GM19455 (cell line): ENCODE measurements at regions not wholly inside any gene's neighbourhood (a gene's known extent, or its start where the extent isn't known, plus 50 kb on each side); places are given as distances from the start of the nearest gene placed in this dataset.
"Not testable (repeated sequence)": the region's sequence is repeated elsewhere in the genome, so short reads cannot be mapped to it uniquely, and the experiment has no call there.

ENCODE experiments used
- ATAC-seq: cut with Tn5 transposase; IDR thresholded peaks from one replicate; pipeline ENCODE4 v1.9.1; 2021; ENCODE audit not compliant: unreplicated experiment

DNA sequence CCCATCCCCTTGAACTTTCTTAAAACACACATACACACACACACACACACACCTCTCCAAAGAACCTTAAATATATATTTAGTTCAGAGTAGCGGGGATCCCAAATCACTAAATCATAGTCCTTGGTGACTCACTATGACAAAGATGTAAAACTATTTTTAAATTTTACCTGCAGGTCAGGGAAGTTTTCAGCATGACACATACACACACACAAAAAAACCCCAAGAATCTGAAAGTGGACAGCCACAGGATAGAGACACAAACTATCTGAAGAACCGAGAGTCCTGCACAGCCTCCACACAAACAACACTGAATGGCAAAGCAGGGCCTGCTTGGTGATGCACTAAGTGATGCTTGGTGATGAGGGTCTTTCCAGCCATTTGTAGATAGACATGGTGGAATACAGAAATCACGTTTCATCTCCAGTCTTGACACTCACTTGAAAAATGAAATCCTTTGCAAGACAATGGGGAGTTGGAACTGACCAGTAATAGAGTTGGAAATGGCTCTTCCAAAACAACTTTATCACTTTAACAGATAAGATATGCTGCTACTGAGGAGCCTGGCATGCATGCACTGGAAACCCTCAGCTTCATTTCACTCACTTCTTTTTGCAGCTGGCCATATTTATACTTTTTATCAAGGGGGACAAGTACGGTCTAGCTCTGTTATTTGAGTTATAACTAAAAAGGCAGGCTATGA, 307.3 kb downstream of the RAPGEF2 start:
- no peak for ATAC-seq

DNA sequence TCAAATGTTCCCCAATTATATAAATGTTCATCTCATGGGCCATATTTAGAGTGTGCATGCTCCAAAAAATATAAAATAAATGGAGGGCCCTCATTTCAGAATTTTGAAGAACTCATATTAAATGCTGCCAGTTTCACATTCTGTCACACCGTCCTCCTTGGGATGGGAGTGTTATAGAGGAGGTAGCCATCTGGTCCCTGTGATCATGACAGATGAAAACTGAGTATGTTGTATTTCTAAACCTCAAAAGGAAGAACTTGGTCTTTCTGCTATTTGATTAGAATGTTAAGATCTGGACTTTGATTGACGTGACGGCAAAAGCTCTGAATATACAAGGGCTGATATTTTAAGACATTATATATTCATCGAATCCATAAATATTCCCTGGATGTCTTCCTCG, 308.0 kb downstream of the RAPGEF2 start:
- no peak for ATAC-seq

DNA sequence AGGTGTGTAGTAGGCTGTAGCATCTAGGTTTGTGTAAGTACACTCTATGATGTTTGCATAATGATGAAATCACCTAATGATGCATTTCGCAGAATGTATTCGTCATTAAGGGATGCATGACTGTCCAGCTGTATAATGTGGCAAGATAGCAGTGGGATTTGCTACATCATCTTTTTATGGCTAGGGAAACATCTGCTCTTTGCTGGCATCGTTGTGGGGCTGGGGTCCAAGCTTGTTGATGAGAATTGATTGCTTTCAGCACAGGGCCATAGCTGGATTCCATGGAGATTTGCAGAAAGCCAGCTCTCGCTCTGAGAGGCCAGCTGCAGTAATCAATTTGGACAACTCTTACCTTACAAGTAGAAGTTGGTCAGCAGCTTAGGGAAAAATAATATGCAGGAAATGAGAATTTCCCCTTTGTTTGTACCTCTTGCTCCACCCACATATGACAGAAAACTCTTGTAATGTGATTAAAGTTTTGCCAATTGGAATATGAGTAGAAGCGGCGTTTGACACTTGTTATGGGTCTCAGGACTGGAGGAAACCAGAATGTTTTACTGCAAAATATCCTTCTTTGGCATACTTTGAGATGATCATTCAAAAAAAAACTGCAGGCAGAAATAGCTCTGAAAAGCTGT, 310.5 kb downstream of the RAPGEF2 start:
- ATAC-seq: no peak

DNA sequence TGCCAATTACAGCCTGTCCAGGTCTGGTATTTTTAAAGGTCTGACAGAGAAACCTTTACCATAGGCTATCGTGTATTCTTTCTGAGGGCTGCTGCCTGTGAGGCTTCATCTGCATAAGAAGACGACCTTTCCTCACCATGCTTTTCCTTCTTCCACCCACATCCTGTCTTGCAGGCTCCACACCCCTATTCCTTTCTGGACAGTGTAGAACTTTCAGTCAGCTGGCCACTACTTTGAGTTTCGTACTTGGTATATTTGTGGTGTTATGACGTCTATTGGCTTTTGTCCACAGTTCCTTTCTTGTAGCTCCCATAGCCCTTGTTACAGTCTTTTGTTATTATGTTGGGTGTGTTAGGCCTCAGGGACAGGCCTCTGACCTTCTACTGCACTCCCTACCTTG, 311.4 kb downstream of the RAPGEF2 start:
- no peak for ATAC-seq

DNA sequence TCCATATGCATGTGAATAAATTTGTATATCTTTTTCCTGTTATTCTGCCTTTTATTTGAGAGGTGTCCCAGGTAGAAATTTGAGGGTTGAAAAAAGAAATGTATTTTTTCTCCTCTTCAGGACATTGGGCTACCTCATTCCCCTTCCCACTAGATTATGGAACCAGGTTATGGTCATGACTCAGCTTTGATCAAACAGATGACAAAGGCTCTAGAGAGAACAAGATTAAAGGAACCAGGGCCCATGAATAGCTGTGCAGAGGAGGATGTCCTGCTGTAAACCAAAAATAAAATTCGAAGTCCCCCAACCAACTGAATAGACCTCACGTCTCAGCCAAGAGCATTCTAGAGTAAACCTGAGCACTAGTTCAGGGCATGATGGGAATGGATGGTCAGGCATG, 313.2 kb downstream of the RAPGEF2 start:
- no peak for ATAC-seq

DNA sequence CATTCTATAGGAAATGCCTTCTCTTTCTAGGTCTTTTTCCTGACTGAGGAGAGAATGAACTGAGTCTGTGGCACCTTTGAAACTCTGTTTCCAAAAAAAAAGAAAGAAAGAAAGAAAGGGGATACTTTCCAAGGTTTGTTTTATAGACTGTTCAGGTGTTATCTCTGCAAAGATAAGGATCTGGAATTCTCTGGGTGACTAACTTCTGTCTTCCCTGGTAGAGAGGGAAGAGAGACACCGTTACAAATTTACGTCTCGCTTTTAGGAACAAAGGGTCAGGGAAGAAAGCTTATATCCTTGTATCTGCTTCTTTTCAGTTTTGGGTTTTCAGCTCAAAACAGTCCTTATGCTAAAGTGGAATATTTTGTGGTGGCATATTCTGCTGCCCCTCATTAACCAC, 314.1 kb downstream of the RAPGEF2 start:
- no peak for ATAC-seq

DNA sequence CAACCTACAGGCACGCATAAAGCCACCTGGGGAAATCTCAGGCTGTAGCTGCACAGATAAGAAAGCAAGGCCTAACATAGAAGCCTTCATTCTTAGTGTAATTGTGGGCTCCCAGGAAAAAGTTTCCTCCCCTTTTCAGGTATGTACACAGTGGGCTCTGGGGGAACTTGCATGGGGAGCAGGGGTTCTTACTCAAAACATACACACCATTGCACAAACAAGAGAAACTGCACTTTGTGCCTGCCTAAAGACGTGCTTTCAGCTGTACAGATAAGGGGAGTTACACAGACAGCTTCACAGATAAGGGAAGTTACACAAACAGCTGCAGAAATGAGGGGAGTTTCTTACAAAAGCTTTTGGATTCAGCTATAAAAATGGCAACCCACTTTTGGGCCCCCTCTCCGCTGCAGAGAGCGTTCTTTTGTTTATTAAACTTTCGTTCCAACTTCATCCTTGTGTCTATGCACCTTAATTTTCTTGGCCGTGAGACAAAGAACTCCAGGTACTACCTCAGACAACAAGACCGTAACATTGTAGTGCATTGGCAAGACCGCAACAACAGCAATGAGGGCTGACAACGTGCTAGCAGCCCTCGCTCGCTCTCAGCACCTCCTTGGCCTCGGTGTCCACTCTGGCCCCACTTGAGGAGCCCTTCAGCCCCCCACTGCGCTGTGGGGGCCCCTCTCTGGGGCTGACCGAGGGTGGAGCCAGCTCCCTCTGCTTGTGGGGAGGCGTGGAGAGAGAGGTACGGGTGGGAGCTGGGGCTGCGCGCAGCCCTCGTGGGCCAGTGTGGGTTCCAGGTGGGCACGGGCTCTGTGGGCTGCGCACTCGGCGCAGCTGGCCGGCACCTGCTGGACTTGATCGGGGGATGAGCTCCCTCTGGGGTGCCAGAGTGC, 317.5 kb downstream of the RAPGEF2 start:
- ATAC-seq: no peak

DNA sequence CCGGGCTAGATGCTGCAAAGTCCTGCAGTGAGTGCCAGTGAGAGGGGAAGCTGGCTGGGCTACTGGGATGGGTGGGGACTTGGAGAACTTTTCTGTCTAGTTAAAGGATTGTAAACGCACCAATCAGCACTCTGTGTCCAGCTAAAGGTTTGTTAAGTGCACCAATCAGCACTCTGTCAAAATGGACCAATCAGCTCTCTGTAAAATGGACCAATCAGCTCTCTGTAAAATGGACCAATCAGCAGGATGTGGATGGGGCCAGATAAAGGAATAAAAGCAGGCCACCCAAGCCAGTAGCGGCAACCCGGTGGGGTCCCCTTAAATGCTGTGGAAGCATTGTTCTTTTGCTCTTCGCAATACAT, 318.2 kb downstream of the RAPGEF2 start:
- not testable (repeated sequence) for ATAC-seq

DNA sequence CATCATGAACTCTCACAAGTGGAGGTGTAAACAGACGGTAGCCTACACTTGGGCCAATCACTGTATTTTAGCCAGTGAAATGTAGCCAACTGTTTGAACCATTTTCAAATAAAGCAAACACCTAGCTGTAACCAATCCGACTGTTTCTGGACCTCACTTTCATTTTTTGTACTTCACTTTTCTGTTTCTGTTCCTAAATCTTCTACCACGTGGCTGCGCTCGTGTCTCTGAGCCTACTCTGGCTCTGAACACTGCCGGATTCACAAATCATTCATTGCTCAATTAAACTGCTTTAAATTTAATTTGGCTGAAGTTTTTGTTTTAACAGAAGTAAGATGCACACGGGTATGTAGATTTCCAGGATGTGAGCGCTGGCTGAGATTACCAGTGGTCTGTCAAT, 319.1 kb downstream of the RAPGEF2 start:
- ATAC-seq: no peak

DNA sequence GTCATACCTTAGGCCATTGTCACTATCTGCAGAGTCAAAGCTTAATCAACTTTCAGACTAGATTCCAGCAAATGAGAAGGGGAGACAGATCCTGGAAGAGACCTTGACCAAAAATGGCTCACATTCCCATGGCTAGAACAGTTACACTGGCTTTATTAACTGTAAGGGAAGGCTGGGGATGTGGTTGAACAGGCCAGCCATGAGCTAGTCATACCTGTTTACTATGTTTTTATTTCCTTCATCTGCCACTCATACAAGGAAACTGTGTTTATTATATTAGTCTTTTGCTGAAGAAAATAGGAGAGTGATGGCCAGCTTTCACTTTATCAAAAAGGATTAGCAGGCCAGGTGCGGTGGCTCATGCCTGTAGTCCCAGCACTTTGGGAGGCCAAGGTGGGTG, 319.7 kb downstream of the RAPGEF2 start:
- ATAC-seq: no peak

DNA sequence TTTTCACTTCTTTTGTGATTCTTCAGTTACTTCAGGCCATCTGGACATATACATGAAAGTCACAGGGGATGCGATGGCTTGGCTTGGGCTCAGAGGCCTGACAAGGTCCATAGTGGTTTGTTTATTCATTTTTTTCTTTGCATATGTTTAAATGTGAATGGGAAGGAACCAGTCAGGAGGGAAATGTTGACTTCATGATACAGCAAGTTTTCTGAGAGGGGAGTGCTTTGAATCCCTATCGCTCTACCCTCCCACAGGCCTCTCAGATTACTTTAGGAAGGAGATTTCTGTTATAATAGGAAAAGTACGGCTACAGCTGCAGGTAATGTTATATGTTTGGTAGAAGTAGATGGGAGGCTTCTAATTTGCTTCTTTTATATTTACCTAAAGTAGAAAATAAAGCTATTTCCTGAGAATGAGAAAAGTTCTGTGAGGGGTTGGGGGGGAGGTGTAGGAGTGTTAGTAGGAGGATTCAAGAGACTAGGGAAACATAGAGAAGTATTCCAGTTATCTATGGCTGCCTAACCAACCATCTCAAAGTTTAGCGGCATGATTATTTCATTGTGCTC, 322.9 kb downstream of the RAPGEF2 start:
- ATAC-seq: no peak

DNA sequence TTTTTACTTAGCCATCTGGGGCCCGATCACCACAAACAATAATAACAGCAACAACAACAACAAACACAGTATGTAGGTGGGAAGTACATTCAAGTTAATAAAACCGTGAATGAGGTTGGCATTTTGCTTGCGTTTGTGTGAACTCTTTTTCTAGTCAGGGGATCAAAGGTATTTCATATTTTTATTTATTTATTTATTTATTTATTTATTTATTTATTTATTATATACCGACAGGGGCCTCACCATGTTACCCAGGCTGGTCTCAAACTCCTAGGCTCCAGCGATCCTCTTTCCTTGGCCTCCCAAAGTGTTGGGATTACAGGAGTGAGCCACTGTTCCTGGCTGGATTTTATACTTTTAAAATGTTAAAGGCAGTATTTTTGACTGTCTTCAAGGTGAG, 325.4 kb downstream of the RAPGEF2 start:
- no peak for ATAC-seq

DNA sequence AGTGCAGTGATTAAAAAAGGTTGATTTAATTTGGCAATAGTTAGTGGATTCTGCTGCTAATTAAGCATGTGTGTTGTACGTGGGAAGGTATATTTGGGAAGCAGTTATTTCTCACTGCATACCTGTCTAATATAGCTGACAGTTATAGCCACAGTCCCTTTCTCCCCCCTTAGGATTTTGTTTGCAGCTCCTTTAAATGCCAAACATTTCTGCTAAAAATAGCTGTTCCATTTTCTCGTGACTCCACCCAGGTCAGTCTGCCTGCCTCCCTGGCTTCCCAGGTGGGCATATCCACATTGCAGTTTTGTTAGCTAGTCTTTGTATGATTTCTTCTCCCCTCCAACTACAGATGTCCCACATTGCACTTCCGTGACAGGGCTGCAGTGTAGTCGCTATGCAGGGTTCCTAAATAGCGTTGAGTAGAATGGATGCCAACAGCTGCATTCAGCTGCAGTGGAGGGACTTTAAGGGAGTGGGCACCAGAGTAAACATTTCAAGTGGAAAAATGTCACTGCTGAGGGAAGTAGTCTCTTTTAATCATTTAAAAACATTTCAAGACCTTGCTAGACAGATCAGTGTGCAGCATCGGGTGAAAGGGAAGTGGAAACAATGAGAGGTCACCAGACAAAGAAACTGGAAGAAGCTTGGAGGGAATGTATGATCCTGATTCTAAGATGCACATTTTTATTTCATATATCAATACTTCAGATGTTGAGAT, 326.3 kb downstream of the RAPGEF2 start:
- no peak for ATAC-seq

DNA sequence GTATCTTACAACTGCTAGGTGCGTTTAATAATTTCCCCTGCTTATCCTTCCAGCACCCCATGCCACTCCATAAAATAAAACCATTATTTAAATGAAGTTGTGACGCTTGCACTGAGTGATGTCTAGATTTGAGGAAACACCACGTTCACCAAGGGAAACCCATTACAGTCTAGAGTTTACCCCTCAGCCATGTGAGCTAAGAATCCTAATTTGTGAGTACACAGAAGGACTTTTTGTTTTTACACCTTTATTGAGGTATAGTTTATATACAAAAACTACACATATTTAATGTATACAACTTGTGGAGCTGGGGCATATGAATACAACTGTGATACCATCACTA, 326.8 kb downstream of the RAPGEF2 start:
- no peak for ATAC-seq

DNA sequence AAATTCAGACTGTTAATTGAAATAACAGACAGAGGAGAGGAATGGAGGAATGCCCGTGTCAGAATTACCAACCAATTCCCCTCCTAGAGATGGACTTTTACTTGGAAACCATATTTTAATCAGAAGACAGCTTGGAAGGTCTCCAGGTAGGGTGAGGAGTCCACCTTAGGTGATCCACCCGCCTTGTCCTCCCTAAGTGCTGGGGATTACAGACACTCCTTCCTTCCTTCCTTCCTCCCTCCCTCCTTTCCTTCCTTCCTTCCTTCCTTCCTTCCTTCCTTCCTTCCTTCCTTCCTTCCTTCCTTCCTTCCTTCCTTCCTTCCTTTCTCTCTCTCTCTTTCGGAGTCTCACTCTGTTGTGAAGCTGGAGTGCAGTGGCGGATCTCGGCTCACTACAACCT, 328.0 kb downstream of the RAPGEF2 start:
- ATAC-seq: no peak

DNA sequence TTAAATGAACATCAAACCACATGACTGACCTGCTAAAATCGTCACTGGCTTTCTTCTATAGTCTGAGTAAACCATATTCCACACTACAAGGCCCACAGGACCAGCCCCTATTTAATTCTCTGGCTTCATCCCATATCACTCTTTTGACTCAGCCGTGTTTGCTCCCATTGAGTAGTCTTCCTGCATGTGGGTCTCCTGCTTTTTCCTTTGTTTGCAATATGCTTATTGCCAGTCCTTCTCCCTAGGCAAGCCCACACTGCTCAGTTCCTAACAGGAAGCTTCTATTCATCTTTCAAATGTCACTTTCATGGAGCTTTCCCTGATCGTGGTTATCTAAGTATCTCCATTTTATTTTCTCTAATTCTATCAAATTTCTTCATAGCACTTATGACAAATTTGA, 329.6 kb downstream of the RAPGEF2 start:
- ATAC-seq: no peak

DNA sequence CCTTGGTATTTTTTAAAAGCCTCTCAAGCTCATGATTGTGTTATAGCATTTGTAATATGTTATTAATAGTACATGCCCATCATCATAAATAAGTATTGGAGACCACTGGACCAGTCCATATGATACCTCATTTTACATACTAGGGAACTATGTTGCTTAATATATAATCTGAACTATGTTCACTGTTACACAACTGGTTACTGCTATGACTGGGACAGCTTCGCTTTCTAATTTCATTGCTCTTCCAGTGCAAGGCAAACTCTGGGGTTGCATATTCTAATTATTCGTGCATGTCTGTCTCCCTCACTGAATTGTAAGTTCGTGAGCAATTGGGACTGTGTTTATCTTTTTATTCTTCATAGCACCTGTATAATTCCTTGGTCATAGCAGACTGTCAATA, 330.5 kb downstream of the RAPGEF2 start:
- no peak for ATAC-seq

DNA sequence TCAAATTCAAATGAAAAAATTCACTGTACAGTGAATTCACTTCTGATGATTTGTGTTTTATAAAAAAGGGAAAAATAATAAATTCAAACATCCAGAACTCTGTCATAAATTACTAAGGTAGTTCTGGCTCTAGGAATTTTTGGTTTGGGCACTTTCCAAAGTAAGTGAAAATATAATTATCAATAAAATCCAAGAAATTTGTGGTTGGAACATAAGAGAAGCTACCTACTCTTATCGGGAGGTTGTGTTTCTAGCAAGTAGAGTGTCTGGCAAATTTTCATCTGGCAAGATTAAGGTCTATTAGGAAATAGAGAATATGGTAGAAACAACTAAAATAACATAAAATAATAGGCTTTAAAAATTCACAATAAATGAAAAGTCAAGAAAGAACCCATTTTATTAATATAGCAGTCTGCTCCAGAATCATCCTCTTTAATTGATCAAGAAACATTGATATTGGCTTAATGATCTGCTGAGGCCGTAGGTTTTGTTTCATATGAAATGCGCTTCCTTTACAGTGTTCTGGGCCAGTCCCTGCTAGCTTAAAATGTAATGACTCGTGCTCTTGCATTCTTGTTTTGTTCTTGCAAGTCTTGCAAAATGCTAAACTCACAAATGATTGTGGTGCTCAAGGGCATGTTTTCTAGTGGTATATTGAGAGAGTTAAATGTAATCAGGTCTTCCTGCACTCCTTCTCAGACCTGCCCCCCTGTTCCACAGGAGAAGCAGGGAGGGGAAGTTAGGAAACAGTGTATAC, 331.4 kb downstream of the RAPGEF2 start:
- ATAC-seq: no peak

DNA sequence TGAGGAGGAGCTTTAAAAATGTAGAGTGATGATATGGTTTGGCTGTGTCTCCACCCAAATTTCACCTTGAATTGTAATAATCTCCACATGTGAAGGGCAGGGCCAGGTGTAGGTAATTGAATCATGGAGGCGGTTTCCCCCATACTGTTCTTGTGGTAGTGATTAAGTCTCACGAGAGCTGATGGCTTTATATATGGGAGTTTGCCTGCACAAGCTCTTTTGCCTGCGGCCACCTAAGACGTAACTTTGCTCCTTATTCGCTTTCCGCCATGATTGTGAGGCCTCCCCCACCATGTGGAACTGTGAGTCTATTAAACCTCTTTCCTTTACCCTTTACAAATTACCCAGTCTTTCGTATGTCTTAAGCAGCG, 332.0 kb downstream of the RAPGEF2 start:
- no peak for ATAC-seq

DNA sequence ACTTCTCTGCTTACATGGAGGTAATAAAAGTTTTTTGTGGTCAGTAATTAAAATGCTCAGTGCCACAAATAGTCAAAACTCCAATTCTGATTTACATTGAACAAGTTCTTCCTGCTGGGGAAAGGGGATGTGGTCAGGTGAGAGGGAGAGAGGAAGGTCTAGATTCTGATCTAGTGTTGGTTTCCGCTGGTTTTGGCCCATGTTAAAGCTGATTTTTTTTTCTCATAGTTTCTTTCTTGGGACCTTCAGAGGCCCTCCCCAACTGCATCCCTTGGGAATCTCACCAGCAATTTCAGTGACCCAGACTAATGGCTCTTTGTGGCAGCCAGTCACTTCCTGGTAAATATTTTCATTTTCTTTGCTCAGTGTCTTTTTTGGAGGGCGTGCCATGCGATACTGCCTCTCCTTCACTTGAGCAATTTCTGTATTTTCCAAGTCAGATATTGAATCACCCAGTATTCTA, 332.7 kb downstream of the RAPGEF2 start:
- no peak for ATAC-seq
